ENCODE measurements at regions not wholly inside any gene's neighbourhood (a gene's known extent, or its start where the extent isn't known, plus 50 kb on each side); places are given as distances from the start of the nearest gene placed in this dataset.

DNA sequence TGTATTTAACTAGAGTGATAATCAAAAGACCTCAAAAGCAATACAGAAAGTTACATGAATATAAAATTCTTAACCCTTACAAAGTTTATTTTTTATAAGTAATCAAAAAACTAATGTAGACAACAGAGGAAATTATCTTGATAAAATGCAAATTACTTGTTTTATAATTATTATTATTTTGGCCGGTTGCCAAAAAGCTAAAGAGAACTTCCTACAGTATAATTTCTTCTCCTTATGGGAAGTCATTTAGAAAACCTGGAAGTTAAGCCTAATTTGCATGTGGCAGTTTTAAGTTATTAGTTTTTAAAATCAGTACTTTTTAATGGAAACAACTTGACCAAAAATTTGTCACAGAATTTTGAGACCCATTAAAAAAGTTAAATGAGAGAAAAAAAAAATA, 621.3 kb upstream of the PCDH10 start (continued):
- TF ChIP-seq, protein P1, sequence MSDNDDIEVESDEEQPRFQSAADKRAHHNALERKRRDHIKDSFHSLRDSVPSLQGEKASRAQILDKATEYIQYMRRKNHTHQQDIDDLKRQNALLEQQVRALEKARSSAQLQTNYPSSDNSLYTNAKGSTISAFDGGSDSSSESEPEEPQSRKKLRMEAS (IDR thresholded peaks at IDR 0.05), result no peak
- no peak for TF ChIP-seq NR2F2 (IDR thresholded peaks at IDR 0.05)

DNA sequence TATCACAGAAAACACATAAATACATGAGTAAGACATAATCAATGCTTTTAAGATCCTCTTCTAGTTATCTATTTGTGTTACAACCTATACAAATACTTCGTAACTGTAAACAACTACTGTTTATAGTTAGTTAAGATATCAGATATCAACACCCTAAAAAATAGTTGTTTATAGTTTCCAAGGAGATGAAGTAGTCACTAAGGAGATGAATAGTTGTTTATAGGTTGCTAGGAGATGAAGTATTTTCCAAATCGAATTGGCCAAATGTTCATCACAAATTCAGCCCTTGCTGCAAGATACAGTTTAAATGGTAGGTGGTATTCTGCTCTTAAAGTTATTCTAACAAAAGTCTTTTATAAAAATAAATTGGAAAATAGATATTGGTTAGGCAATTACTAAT, 618.2 kb upstream of the PCDH10 start:
- TF ChIP-seq, protein P1 (IDR thresholded peaks at IDR 0.05), result no peak
- TF ChIP-seq HNF4G (IDR thresholded peaks at IDR 0.05), result no peak
- no peak for TF ChIP-seq YY1 (IDR thresholded peaks at IDR 0.05)
- TF ChIP-seq HNF4A (conservative IDR thresholded peaks at IDR 0.05), result no peak
- no peak for TF ChIP-seq EGR1 (IDR thresholded peaks at IDR 0.05; ENCODE audit: low read depth in 2 of 2)
- TF ChIP-seq, protein P2, sequence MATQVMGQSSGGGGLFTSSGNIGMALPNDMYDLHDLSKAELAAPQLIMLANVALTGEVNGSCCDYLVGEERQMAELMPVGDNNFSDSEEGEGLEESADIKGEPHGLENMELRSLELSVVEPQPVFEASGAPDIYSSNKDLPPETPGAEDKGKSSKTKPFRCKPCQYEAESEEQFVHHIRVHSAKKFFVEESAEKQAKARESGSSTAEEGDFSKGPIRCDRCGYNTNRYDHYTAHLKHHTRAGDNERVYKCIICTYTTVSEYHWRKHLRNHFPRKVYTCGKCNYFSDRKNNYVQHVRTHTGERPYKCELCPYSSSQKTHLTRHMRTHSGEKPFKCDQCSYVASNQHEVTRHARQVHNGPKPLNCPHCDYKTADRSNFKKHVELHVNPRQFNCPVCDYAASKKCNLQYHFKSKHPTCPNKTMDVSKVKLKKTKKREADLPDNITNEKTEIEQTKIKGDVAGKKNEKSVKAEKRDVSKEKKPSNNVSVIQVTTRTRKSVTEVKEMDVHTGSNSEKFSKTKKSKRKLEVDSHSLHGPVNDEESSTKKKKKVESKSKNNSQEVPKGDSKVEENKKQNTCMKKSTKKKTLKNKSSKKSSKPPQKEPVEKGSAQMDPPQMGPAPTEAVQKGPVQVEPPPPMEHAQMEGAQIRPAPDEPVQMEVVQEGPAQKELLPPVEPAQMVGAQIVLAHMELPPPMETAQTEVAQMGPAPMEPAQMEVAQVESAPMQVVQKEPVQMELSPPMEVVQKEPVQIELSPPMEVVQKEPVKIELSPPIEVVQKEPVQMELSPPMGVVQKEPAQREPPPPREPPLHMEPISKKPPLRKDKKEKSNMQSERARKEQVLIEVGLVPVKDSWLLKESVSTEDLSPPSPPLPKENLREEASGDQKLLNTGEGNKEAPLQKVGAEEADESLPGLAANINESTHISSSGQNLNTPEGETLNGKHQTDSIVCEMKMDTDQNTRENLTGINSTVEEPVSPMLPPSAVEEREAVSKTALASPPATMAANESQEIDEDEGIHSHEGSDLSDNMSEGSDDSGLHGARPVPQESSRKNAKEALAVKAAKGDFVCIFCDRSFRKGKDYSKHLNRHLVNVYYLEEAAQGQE (IDR thresholded peaks at IDR 0.05), result no peak
- TF ChIP-seq RAD21 (IDR thresholded peaks at IDR 0.05), result no peak
- TF ChIP-seq SP1 (IDR thresholded peaks at IDR 0.05), result no peak
- no peak for TF ChIP-seq GABPA (IDR thresholded peaks at IDR 0.05 in 1 of 2, conservative IDR thresholded peaks at IDR 0.05 in 1 of 2)
- TF ChIP-seq NR2F2 (IDR thresholded peaks at IDR 0.05), result no peak
- no peak for TF ChIP-seq FOXA2 (IDR thresholded peaks at IDR 0.05)
- H3K9ac ChIP-seq (ENCODE audit: low read depth in 1 of 2, low read length in 2 of 2), result no peak overlapping the region
- whole genome bisulfite sequencing, result 58% methylated on average over 2 of the region's 2 CpGs
- no peaks in the 10 kb centered on the region for H3K27me3 ChIP-seq (ENCODE audit: control insufficient read depth in 4 of 4, insufficient read depth in 4 of 4, low read length in 3 of 4)
- H3K9me3 ChIP-seq (ENCODE audit: control insufficient read depth in 4 of 4, low read length in 3 of 4), result no peaks in the 10 kb centered on the region
- H3K4me1 ChIP-seq (ENCODE audit: control insufficient read depth in 4 of 4, insufficient read depth in 4 of 4, low read length in 3 of 4), result no peaks in the 10 kb centered on the region
- DNase-seq (ENCODE audit: low spot score), result no peak
- no peaks in the 10 kb centered on the region for H3K36me3 ChIP-seq (ENCODE audit: control insufficient read depth in 4 of 4, insufficient read depth in 3 of 4, low read depth in 1 of 4, low read length in 3 of 4)
- no peak overlapping the region for H3K27ac ChIP-seq (ENCODE audit: low read depth in 1 of 2, low read length in 2 of 2)
- H3K4me3 ChIP-seq (ENCODE audit: low read depth in 1 of 3, low read length in 3 of 3), result no peak overlapping the region

DNA sequence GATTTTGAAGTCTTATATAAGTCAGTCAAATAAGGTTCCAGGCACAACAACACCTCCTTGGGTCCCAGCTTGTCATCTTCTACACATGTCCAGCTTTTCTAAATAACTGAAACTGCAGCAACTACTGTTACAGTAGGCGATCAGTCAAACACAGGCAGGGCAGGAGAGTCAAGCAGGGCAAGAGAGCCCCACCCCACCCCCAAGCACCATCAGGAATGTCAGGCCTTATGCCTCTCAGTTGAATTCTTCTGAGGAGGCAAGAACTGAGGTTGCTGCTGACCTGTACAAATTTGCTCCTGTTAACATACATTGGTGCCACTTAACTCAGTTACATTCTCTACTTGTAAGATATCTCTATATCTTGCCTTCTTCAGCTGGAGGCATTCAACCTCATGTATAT, 608.8 kb upstream of the PCDH10 start:
- no peaks in the 10 kb centered on the region for H3K9me3 ChIP-seq (ENCODE audit: control insufficient read depth in 4 of 4, low read length in 3 of 4)
- WGBS, result 61% methylated on average over 1 of the region's 1 CpG
- DNase-seq (ENCODE audit: low spot score), result no peak
- H3K4me3 ChIP-seq (ENCODE audit: low read depth in 1 of 3, low read length in 3 of 3), result no peak overlapping the region
- no peaks in the 10 kb centered on the region for H3K4me1 ChIP-seq (ENCODE audit: control insufficient read depth in 4 of 4, insufficient read depth in 4 of 4, low read length in 3 of 4)
- H3K27ac ChIP-seq (ENCODE audit: low read depth in 1 of 2, low read length in 2 of 2), result no peak overlapping the region
- no peak overlapping the region for H3K9ac ChIP-seq (ENCODE audit: low read depth in 1 of 2, low read length in 2 of 2)
- TF ChIP-seq NR2F2 (IDR thresholded peaks at IDR 0.05) (no peak), RAD21 (IDR thresholded peaks at IDR 0.05) (no peak), GABPA (IDR thresholded peaks at IDR 0.05 in 1 of 2, conservative IDR thresholded peaks at IDR 0.05 in 1 of 2) (no peak)
- TF ChIP-seq, protein P3, sequence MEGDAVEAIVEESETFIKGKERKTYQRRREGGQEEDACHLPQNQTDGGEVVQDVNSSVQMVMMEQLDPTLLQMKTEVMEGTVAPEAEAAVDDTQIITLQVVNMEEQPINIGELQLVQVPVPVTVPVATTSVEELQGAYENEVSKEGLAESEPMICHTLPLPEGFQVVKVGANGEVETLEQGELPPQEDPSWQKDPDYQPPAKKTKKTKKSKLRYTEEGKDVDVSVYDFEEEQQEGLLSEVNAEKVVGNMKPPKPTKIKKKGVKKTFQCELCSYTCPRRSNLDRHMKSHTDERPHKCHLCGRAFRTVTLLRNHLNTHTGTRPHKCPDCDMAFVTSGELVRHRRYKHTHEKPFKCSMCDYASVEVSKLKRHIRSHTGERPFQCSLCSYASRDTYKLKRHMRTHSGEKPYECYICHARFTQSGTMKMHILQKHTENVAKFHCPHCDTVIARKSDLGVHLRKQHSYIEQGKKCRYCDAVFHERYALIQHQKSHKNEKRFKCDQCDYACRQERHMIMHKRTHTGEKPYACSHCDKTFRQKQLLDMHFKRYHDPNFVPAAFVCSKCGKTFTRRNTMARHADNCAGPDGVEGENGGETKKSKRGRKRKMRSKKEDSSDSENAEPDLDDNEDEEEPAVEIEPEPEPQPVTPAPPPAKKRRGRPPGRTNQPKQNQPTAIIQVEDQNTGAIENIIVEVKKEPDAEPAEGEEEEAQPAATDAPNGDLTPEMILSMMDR (IDR thresholded peaks at IDR 0.05; ENCODE audit: low read depth, low read length, missing input control), result no peak
- no peaks in the 10 kb centered on the region for H3K36me3 ChIP-seq (ENCODE audit: control insufficient read depth in 4 of 4, insufficient read depth in 3 of 4, low read depth in 1 of 4, low read length in 3 of 4)
- H3K27me3 ChIP-seq (ENCODE audit: control insufficient read depth in 4 of 4, insufficient read depth in 4 of 4, low read length in 3 of 4), result peaks cover 0 to 2% (median 0%) of the 10 kb centered on the region in 4 donors

Measured in liver (tissue), 8 donors.